Stimulated activated CD8-positive, alpha-beta memory T cell treated with anti-CD3 and anti-CD28 coated beads, Interleukin-7, amount 100 ng/mL, for 48 hours (primary cell): ENCODE measurements at regions not wholly inside any gene's neighbourhood (a gene's known extent, or its start where the extent isn't known, plus 50 kb on each side); places are given as distances from the start of the nearest gene placed in this dataset.

Experiments
- DNase-seq, 2 donors: peaks; one replicate each; pipeline ENCODE4 v3.0.0-alpha.2; 2020; ENCODE audit warnings: low read depth in 1 of 2; ENCODE audit errors: extremely low read depth in 1 of 2

DNA sequence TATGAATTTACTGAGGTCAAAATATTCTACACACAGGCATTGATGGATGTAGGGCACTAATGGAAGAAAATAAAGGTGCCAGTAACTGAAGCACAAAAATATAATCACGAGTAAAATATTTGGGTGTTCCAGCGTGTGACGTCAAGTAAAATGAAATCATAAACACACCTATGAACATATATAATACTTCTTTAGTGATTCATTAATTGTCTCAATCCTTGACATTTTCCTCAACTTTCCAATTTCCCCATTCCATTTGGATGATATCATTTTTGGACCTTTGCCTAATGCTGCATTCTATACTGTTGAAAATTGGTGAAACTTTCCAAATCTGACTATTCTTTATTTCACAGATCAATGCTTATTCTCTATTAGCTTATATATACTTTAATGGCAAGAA lies 649.3 kb downstream of the GALC start:
- DNase-seq, result no peak

DNA sequence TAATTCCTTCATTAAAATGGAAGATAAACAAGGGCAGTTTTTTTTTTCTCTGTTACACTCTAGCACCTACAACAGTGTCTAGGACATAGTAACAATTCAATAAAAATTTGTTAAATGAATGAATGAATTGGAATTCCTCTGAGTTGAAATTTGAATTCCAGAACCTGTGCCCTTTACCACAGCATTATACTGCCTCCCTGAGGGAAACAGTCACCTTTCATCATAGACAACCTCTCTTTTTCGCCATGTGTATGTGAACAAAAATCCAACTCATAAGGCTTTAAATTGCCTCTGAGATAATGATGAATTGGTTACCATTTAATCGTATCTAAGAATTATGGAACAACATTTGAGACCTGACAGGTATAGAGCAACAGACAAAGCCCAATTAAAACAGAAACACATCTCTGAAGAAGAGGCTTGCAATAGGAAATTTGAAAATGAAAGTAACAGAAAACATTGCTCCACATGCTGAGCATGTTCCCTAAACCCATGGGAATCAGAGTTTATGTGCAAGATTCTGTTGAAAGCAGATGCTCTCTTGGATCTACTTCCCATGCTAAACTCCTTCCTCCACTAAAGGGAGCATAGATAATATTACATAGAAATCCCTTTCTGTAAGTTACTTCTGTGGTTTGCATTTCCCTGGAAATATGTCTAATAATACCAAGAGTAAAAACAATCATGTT lies 657.8 kb downstream of the GALC start:
- DNase-seq, result no peak

- no peak for DNase-seq
Observed at GRCh38 chr14:87331991-87332390, 661.0 kb downstream of the GALC start.

- no peak for DNase-seq
Observed at GRCh38 chr14:87325741-87326140, 667.2 kb downstream of the GALC start.

GRCh38 chr14:87323191-87323590 lies 669.8 kb downstream of the GALC start:
- DNase-seq, result no peak

GRCh38 chr14:87321548-87321947 lies 671.4 kb downstream of the GALC start:
- DNase-seq, result no peak

DNA sequence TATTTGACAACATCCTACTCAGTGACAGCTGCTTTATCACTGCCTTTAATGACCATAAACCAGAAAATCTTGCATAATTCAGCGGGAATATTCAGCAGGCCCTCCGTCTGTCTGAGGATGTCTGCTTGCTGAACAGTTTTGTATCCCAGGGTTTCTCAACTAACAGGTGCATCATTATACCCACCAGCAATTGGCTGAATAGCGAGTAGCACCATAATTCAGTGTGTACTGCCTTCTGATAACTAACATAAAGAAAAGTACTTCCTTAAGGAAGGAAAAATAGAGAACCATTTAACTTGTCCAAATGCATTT lies 680.1 kb downstream of the GALC start:
- DNase-seq, result no peak

DNA sequence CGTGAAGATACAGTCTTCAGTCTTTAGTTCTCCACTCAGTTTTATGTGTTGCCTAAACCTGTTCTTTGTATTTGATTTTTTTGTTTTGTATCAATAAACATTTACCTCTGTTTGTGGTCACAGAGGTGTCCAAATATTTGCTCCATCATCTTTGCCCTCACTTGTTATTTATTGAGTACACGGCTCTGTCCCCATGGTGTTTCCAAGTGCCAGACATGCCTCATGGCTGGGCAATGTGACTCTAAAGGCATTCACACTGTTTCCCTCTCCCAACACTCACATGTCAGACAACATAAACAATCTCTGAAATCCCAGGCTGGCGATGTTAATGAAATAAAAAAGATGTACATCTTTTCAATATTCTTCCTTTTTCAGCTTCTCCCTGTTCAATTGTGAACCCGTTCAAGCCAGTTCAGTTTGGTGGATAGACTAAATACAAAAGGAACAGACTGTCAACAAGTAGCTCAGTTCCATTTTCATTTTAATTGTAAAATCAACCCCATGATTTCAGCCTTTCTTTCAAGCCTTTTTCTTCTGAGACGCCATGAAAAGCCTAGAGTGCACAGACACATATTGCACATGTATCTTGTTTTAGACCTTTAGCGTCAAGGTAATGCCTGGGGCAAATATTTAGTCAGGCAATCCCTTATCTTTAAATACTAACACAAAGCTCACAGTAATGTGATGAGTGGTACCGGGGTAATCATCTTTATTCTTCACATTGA lies 680.7 kb downstream of the GALC start:
- no peak for DNase-seq

DNA sequence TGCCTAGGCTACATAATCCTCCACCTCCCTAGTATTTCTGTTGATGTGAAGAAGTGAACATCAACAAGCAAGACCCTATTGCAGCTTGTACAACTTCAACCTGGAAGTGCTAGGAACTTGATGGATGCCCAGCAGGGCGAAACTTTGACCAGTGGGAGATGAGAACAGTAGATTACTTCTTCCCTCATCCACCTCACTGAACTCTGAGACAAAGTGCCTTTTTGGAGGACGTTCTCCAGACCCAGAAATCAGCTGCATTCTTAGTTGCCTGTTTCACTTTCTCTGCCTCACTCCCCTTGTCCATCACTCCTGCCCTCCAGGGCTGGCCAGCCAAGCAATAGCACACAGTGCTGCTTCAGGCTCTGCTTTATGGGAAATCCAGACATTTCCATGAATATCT lies 683.4 kb downstream of the GALC start:
- no peak for DNase-seq

- no peak for DNase-seq
Observed at GRCh38 chr14:87306409-87307168, 686.4 kb downstream of the GALC start.

DNA sequence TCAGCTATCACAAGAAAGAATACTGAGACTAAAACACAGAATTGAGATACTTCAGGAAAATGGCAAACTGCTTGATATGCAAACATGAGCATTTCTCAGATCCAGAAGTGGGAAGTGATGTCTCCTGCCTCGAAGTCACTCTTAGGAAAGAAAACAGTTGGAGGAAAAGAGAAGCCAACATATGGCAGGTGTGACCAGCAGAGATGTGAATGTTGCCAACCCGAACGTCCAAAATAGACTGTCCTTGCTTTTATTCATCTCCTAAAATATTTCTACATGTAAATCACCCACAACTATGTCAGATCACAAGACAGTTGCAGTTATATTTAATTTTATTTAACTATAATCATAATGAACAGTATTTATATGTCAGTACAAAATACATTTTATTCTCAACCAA lies 687.6 kb downstream of the GALC start:
- DNase-seq, result no peak

- no peak for DNase-seq
Observed at GRCh38 chr14:87304404-87304803, 688.6 kb downstream of the GALC start.

GRCh38 chr14:87286826-87287225 lies 706.2 kb downstream of the GALC start:
- no peak for DNase-seq

- DNase-seq, result no peak
Observed at GRCh38 chr14:87286191-87286590, 706.8 kb downstream of the GALC start.

DNA sequence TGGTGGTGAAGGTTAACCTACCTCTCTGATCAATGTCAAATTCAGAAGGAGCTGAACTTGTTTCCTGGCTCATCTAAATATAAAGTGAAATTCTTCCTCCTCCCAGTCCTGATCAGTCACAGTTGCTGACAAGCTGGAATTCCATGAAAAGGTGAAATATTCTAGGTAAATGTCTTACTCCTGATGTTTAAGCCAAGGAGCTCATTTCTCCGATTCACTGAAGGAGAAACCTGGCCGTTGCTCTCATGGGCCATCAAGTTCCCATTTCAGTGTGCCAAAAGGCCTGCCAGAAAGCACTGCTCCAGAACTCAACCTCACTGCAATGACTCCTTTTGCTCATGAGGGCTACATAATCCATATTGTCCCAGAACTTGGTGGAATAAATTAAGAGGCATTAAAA lies 707.5 kb downstream of the GALC start:
- no peak for DNase-seq

DNA sequence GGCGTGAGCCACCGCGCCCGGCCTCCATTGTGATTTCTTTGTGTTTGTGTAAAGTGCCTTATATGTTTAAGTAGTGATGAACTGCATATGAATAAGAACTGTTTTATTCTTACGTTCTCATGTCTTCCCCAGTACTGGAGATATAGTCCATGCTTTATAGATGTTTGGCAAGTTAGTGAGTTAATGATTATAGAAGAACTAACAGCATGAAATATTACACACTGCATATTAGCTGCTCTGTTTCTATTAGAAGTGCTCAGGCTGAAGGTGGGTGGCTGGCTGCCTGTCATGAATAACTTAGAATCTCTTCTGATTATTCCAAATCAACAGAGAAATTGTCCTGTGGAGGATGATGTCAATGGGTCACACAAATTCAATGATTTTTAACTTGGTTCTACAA lies 709.4 kb downstream of the GALC start:
- DNase-seq, result no peak

- DNase-seq, result no peak
Observed at GRCh38 chr14:87282266-87282665, 710.7 kb downstream of the GALC start.

- DNase-seq, result no peak
Observed at GRCh38 chr14:87278415-87278814, 714.6 kb downstream of the GALC start.

- DNase-seq, result no peak
Observed at GRCh38 chr14:87271331-87271730, 721.7 kb downstream of the GALC start.

DNA sequence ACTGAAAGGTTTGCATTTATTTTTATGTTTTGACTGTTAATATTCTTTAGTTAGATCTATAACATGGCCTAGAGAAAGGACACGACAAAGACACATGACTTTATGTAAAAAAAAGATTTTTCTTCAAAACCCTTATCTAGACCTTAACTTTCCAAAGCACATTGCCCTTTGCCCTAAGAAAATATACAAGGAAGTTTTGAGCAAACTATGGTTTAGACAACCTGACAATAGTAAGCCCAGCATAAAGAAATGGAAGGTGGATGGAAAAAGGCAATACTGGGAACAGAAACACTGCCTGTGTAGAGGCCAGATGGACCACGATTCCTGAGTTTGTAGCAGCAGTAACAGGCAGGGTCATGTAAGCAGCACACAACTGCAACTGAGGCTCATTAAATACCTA lies 724.0 kb downstream of the GALC start:
- DNase-seq, result no peak

GRCh38 chr14:87264796-87265195 lies 728.2 kb downstream of the GALC start:
- no peak for DNase-seq

DNA sequence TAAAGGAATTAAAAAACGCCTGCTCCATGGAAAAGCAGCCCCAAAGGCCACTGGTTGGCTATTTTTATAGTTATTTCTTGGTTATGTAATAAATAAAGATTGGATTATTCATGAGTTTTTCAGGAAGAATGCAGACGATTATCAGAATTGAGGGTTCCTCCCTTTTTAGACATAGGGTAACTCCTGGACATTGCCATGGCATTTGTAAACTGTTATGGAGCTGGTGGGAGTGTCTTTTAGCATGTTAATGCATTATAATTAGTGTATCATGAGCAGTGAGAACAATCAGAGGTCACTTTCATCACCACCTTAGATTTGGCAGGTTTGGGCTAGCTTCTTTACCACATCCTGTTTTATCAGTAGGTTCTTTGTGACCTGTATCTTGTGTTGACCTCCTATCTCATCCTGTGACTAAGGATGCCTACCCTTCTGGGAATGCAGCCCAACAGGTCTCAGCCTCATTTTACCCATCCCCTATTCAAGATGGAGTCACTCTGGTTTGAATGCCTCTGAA lies 728.7 kb downstream of the GALC start:
- DNase-seq, result no peak
